Heart left ventricle (tissue), 16 donors: ENCODE measurements at regions not wholly inside any gene's neighbourhood (a gene's known extent, or its start where the extent isn't known, plus 50 kb on each side); places are given as distances from the start of the nearest gene placed in this dataset.

Experiments
- ATAC-seq, 4 donors: fragments of 200-7000 bp; cut with Tn5 transposase; one replicate each; pipeline ENCODE4 v1.9.1; 2020 to 2022; ENCODE audit warnings: moderate library complexity in 4 of 4, mild to moderate bottlenecking in 3 of 4, moderate number of reproducible peaks in 1 of 4
- DNase-seq, 5 donors: peaks; one replicate each; pipeline ENCODE4 v3.0.0-alpha.2; 2020
- H3K27ac ChIP-seq, 12 donors: fragments of 200-600 bp; sonication (generic) in 4 of 12; one replicate each; pipeline versions ENCODE4 v1.5.0 to v1.8.0; 2016 to 2022; ENCODE audit warnings: mild to moderate bottlenecking in 2 of 12
- H3K27me3 ChIP-seq, 9 donors: fragments of 200-600 bp; sonication (generic) in 2 of 9; one replicate each; pipeline versions ENCODE4 v1.5.1 to v1.8.0; 2016 to 2022; ENCODE audit warnings: mild to moderate bottlenecking in 3 of 9
- H3K36me3 ChIP-seq, 9 donors: fragments of 200-600 bp; sonication (generic) in 2 of 9; one replicate each; pipeline versions ENCODE4 v1.5.0 to v1.8.0; 2018 to 2022; ENCODE audit warnings: mild to moderate bottlenecking in 2 of 9
- H3K4me1 ChIP-seq, 12 donors: fragments of 200-600 bp; sonication (generic) in 4 of 12; one replicate each; pipeline versions ENCODE4 v1.5.0 to v1.8.0; 2016 to 2022; ENCODE audit warnings: mild to moderate bottlenecking in 3 of 12
- H3K4me3 ChIP-seq, 12 donors: fragments of 200-600 bp; sonication (generic) in 4 of 12; one replicate each; pipeline versions ENCODE4 v1.5.0 to v1.8.0; 2017 to 2022; ENCODE audit warnings: mild to moderate bottlenecking in 9 of 12, moderate library complexity in 4 of 12
- H3K9me3 ChIP-seq, 12 donors: fragments of 200-600 bp; sonication (generic) in 4 of 12; one replicate each; pipeline versions ENCODE4 v1.5.0 to v1.8.0; 2016 to 2022; ENCODE audit warnings: mild to moderate bottlenecking in 1 of 12
- POLR2A ChIP-seq, 2 donors: fragments of 450-650 bp; IDR thresholded peaks; one replicate each; pipeline ENCODE4 v1.6.1; 2017; ENCODE audit warnings: antibody characterized with exemption in 2 of 2, mild to moderate bottlenecking in 2 of 2, moderate library complexity in 2 of 2
- WGBS, 4 donors: extraction: QIAGEN DNeasy Blood & Tissue Kit in 2 of 4; methylation state at CpG; one replicate each; pipeline versions ENCODE4 v1.1.5 to v1.1.7; 2013 to 2018; 5-methylcytosine and 5-hydroxymethylcytosine counted together
- intact Hi-C, 10 donors: fragments of 100-400 bp; cut with DNase I; formaldehyde crosslinking; loops; one replicate each; pipeline versions ENCODE4 v1.11.1 to v1.14.2; 2022
- TF ChIP-seq, protein P1 (sequence below), 12 donors: fragments of 200-600 bp; sonication (generic) in 4 of 12; IDR thresholded peaks; one replicate each; pipeline versions ENCODE4 v1.5.0 to v1.8.0; 2018 to 2022; ENCODE audit warnings: antibody characterized with exemption in 12 of 12, mild to moderate bottlenecking in 5 of 12
- donor health status: ischemic (EF 13 %, LVEDD 7.1; RV severe dilation, severe dysfunction).
- donor health status: healthy with polysubstance abuse.
- donor health status: DM: no; HTN: yes; CAD: no.
- donor health status: DM: no; HTN: no; CAD: no.
- donor health status: ischemic (EF 25% LVEDD 6.9; RV normal size, moderate dysfunction).
- donor health status: ischemic (EF 25% LVEDD 5.7; RV mildly dilated, moderate dysfunction).
- donor health status: healthy.
- donor health status: DM: yes; HTN: yes; CAD: no.
- donor health status: ischemic (EF 35%, LVEDD 5.7; RV mildly dilated, moderate dysfunction).
- donor health status: nonischemic (EF 11% LVEDD 7.7; RV severe dilation, severe dysfunction).
- donor health status: DM: yes; HTN: yes; CAD: no.
- donor health status: PGD.
- donor health status: ischemic (EF 29% LVEDD 5.4; RV normal size, mild dysfunction).
- donor health status: nonischemic (EF 23%, LVEDD 6.1; RV moderate dilation, normal function).

DNA sequence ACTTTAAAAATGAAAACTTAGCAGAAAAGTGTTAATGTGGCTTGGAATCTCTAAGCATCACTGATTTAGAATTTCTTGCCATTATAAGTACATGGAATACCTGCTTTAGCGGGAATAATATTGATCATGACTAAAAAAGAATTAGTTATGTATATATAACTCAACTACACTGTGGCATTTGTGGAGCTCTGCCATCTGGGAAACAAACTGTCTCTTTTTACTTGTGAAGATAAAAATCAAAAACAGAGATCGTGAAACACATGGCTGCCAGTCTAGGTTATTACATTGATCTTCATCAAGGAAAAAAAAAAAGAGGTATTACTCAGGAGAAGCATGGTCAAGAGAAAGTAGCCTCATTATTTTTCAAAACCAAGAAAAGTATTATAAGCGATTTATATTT lies 287.4 kb downstream of the HTR1A start:
- intact Hi-C loops: no loop called here
- Histone ChIP-seq H3K27ac (no peak overlapping the region), H3K9me3 (peaks cover 0 to 7% (median 0%) of the 10 kb centered on the region in 12 donors), H3K27me3 (no peaks in the 10 kb centered on the region), H3K4me1 (no peaks in the 10 kb centered on the region), H3K36me3 (no peaks in the 10 kb centered on the region), H3K4me3 (no peak overlapping the region)
- TF ChIP-seq, protein P1, sequence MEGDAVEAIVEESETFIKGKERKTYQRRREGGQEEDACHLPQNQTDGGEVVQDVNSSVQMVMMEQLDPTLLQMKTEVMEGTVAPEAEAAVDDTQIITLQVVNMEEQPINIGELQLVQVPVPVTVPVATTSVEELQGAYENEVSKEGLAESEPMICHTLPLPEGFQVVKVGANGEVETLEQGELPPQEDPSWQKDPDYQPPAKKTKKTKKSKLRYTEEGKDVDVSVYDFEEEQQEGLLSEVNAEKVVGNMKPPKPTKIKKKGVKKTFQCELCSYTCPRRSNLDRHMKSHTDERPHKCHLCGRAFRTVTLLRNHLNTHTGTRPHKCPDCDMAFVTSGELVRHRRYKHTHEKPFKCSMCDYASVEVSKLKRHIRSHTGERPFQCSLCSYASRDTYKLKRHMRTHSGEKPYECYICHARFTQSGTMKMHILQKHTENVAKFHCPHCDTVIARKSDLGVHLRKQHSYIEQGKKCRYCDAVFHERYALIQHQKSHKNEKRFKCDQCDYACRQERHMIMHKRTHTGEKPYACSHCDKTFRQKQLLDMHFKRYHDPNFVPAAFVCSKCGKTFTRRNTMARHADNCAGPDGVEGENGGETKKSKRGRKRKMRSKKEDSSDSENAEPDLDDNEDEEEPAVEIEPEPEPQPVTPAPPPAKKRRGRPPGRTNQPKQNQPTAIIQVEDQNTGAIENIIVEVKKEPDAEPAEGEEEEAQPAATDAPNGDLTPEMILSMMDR (IDR thresholded peaks at IDR 0.05): no peak
- no peak for TF ChIP-seq POLR2A (IDR thresholded peaks at IDR 0.05)
- 67 to 86% (median 75%) methylated on average over 3 of the region's 3 CpGs for WGBS, 4 donors
- no peak for ATAC-seq
- no peak for DNase-seq

DNA sequence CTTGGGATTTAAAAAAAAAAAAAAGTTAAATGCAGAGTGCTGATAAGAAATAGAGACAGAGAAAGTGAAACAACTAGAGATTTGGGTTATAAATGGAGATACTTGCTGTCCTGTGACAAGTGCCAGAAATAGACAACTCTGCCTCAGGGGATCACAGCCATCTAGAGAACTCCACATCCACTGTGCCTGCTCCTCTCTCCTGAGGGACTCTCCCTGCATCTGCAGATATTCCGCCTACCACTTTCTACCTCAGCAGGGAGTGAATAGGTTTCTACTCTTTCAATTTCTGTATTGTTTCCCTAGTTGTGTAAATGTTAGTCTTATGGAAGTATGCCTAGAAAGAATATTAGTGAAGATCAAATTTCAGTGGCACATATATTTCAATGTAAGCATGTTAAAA lies 307.2 kb downstream of the HTR1A start:
- no peak for TF ChIP-seq POLR2A (IDR thresholded peaks at IDR 0.05)
- TF ChIP-seq, protein P1 (IDR thresholded peaks at IDR 0.05): no peak
- Histone ChIP-seq H3K4me3 (no peak overlapping the region), H3K9me3 (no peaks in the 10 kb centered on the region), H3K4me1 (no peaks in the 10 kb centered on the region), H3K27ac (no peak overlapping the region), H3K27me3 (no peaks in the 10 kb centered on the region), H3K36me3 (no peaks in the 10 kb centered on the region)
- intact Hi-C loops: no loop called here
- DNase-seq (no peak), ATAC-seq (no peak)
- 47 to 77% (median 65%) methylated on average over 1 of the region's 1 CpG for WGBS, 4 donors

DNA sequence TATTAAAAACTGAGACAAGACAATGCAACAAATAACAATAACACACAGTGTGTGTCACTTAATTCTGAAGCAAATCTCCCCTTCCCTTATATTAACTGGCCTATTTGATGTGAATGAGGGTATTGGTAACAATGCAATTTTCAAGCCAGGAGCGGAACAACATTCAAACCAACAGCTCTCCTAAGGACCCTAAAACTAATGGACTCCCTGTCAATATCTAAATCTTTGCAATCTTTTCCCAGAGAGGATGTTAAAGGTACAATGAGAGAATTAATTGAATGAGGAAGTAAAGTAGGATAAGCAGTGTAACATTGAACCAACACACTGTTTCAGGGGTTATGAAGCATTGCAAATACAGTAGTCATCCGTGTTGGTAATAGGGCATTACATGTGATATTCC lies 311.7 kb downstream of the HTR1A start:
- 83 to 95% (median 89%) methylated on average over 2 of the region's 2 CpGs for WGBS, 4 donors
- TF ChIP-seq, protein P1 (IDR thresholded peaks at IDR 0.05): no peak
- no peaks in the 10 kb centered on the region for H3K36me3 ChIP-seq
- intact Hi-C loops: no loop called here
- H3K27ac ChIP-seq: no peak overlapping the region
- no peak overlapping the region for H3K4me3 ChIP-seq
- ATAC-seq (no peak), DNase-seq (no peak)
- H3K4me1 ChIP-seq: no peaks in the 10 kb centered on the region
- H3K9me3 ChIP-seq: no peaks in the 10 kb centered on the region
- no peaks in the 10 kb centered on the region for H3K27me3 ChIP-seq

DNA sequence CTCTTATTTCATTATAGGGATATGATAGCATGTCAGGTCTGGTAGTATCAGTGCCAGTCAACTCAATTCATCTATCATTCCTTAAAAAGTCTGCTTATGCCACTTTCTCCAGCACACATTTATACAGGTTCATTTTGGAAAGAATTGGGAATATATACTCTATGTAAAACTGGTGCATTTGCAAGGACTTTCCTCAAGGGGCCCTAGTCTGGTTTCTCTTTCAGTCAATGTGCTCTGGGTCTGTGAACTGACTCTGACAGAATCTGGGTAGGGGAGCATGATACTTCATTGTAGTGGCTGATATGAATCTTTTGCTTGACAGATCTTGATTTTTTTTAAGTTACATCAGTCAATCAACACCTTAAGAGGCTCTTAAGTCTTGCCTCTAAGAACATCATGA lies 313.9 kb downstream of the HTR1A start:
- H3K9me3 ChIP-seq: peaks cover 0 to 3% (median 0%) of the 10 kb centered on the region in 12 donors
- intact Hi-C loops: no loop called here
- DNase-seq (no peak), ATAC-seq (no peak)
- no peak overlapping the region for H3K4me3 ChIP-seq
- no peaks in the 10 kb centered on the region for H3K4me1 ChIP-seq
- TF ChIP-seq, protein P1 (IDR thresholded peaks at IDR 0.05): no peak
- no peak for TF ChIP-seq POLR2A (IDR thresholded peaks at IDR 0.05)
- H3K27ac ChIP-seq: no peak overlapping the region
- H3K36me3 ChIP-seq: no peaks in the 10 kb centered on the region
- H3K27me3 ChIP-seq: no peaks in the 10 kb centered on the region
